Common myeloid progenitor, CD34-positive (primary cell): ENCODE measurements at regions not wholly inside any gene's neighbourhood (a gene's known extent, or its start where the extent isn't known, plus 50 kb on each side); places are given as distances from the start of the nearest gene placed in this dataset.

ENCODE experiments used
- CTCF ChIA-PET: fragments of 350-600 bp; sonication (Branson Sonifier 250); formaldehyde crosslinking; loops from one replicate; lab custom pipeline; 2021; ENCODE audit warnings: antibody characterized with exemption; lab: Charles Lee
- POLR2A ChIA-PET: fragments of 350-600 bp; sonication (Branson Sonifier 250); formaldehyde crosslinking; loops from one replicate; lab custom pipeline; 2021; ENCODE audit warnings: antibody characterized with exemption; lab: Charles Lee
- DNase-seq, 3 donors: peaks; one replicate each; pipeline versions ENCODE4 v3.0.0 to v3.0.0-alpha.2; 2013
- H3K27ac ChIP-seq, 2 experiments: 1 replicate in 1 of 2; 2 replicates in 1 of 2; pipeline ENCODE4 v1.7.0; 2013; ENCODE audit warnings: inconsistent platforms in 2 of 2, low read length in 2 of 2, mild to moderate bottlenecking in 2 of 2, low read depth in 1 of 2, moderate library complexity in 1 of 2; ENCODE audit not compliant: severe bottlenecking in 2 of 2, insufficient read depth in 1 of 2, poor library complexity in 1 of 2
- H3K27me3 ChIP-seq, 5 experiments: replicated peaks in 2 of 5; 1 replicate in 3 of 5; 2 replicates in 2 of 5; pipeline versions ENCODE4 v1.6.1 to v1.7.0; 2013; ENCODE audit warnings: low read length in 4 of 5, mild to moderate bottlenecking in 2 of 5, moderate library complexity in 2 of 5, inconsistent platforms in 1 of 5; ENCODE audit not compliant: insufficient read depth in 5 of 5, control insufficient read depth in 4 of 5
- H3K36me3 ChIP-seq, 4 experiments: 1 replicate in 2 of 4; 2 replicates in 2 of 4; pipeline versions ENCODE4 v1.6.1 to v1.7.0; 2013; ENCODE audit warnings: low read length in 3 of 4, control low read depth in 1 of 4, mild to moderate bottlenecking in 1 of 4; ENCODE audit not compliant: control insufficient read depth in 4 of 4, insufficient read depth in 4 of 4
- H3K4me1 ChIP-seq, 4 experiments: 1 replicate in 3 of 4; 2 replicates in 1 of 4; pipeline versions ENCODE4 v1.6.1 to v1.7.1; 2013; ENCODE audit warnings: low read length in 3 of 4, mild to moderate bottlenecking in 3 of 4, control low read depth in 1 of 4, inconsistent platforms in 1 of 4, moderate library complexity in 1 of 4; ENCODE audit not compliant: control insufficient read depth in 4 of 4, insufficient read depth in 4 of 4; ENCODE audit errors: control extremely low read depth in 1 of 4
- H3K4me3 ChIP-seq, 7 experiments: 1 replicate in 4 of 7; 2 replicates in 3 of 7; pipeline versions ENCODE4 v1.5.1 to v1.7.0; 2013; ENCODE audit warnings: mild to moderate bottlenecking in 7 of 7, low read length in 6 of 7, moderate library complexity in 6 of 7, inconsistent platforms in 2 of 7, low read depth in 2 of 7, control low read depth in 1 of 7; ENCODE audit not compliant: insufficient read depth in 4 of 7, control insufficient read depth in 1 of 7; ENCODE audit errors: extremely low read depth in 1 of 7
- H3K9me3 ChIP-seq, 5 experiments: 1 replicate in 4 of 5; 2 replicates in 1 of 5; pipeline versions ENCODE4 v1.6.1 to v1.7.1; 2013; ENCODE audit warnings: low read length in 4 of 5, mild to moderate bottlenecking in 2 of 5, inconsistent platforms in 1 of 5, low read depth in 1 of 5, moderate library complexity in 1 of 5; ENCODE audit not compliant: control insufficient read depth in 4 of 5, insufficient read depth in 2 of 5; ENCODE audit errors: control extremely low read depth in 1 of 5
- WGBS: methylation state at CpG from one replicate; pipeline ENCODE4 v1.1.5; 2013; ENCODE audit not compliant: insufficient coverage; 5-methylcytosine and 5-hydroxymethylcytosine counted together

- ChIA-PET POLR2A (no interaction called here), CTCF (interaction anchor here (1.2 kb wide), 1 partner anchor 8 kb away, joined by 3 read pairs; no protein-coding TSS in a partner anchor)
- Histone ChIP-seq H3K36me3 (no peaks in the 10 kb centered on the region), H3K27ac (no peak overlapping the region), H3K27me3 (peaks cover 0 to 2% (median 0%) of the 10 kb centered on the region in 5 experiments), H3K4me3 (no peak overlapping the region), H3K4me1 (no peaks in the 10 kb centered on the region), H3K9me3 (no peaks in the 10 kb centered on the region)
- no peak for DNase-seq
- 80% methylated on average over 3 of the region's 3 CpGs for WGBS
Measured at GRCh38 chr12:67927815-67928214, 61.4 kb upstream of the IFNG-AS1 start.

GRCh38 chr12:67928621-67929383, 60.4 kb upstream of the IFNG-AS1 start:
- no peaks in the 10 kb centered on the region for H3K36me3 ChIP-seq
- H3K9me3 ChIP-seq: no peaks in the 10 kb centered on the region
- no peak overlapping the region for H3K4me3 ChIP-seq
- H3K27me3 ChIP-seq: no peaks in the 10 kb centered on the region
- 100% methylated on average over 1 of the region's 3 CpGs for WGBS
- ChIA-PET CTCF (interaction anchor here (0.6 to 0.7 kb wide), 2 partner anchors 697 to 833 kb away, joined by 3 read pairs; no protein-coding TSS in a partner anchor), POLR2A (no interaction called here)
- no peak overlapping the region for H3K27ac ChIP-seq
- H3K4me1 ChIP-seq: no peaks in the 10 kb centered on the region
- DNase-seq: no peak

- no peaks in the 10 kb centered on the region for H3K36me3 ChIP-seq
- no peaks in the 10 kb centered on the region for H3K27me3 ChIP-seq
- no peak overlapping the region for H3K4me3 ChIP-seq
- ChIA-PET POLR2A (no interaction called here), CTCF (no interaction called here)
- no peak for DNase-seq
- no peaks in the 10 kb centered on the region for H3K4me1 ChIP-seq
- H3K9me3 ChIP-seq: no peaks in the 10 kb centered on the region
- no peak overlapping the region for H3K27ac ChIP-seq
- WGBS: no CpG with 5 or more reads among the region's 2 CpGs
Measured at GRCh38 chr12:67929384-67929772, 59.9 kb upstream of the IFNG-AS1 start.

- no peak for DNase-seq
- WGBS: no CpG with 5 or more reads among the region's 1 CpG
- POLR2A ChIA-PET: no interaction called here
Measured at GRCh38 chr12:67937822-67938221, 51.4 kb upstream of the IFNG-AS1 start.

More at GRCh38 chr12:67937822-67938221, 51.4 kb upstream of the IFNG-AS1 start:
- Histone ChIP-seq H3K9me3 (no peaks in the 10 kb centered on the region), H3K4me3 (no peak overlapping the region), H3K27ac (no peak overlapping the region), H3K4me1 (no peaks in the 10 kb centered on the region), H3K27me3 (peaks cover 0 to 2% (median 0%) of the 10 kb centered on the region in 5 experiments), H3K36me3 (no peaks in the 10 kb centered on the region)
- CTCF ChIA-PET: interaction anchor here (1.3 to 6.6 kb wide), 2 partner anchors 46 to 583 kb away, joined by 3 to 78 read pairs; no protein-coding TSS in a partner anchor
